Lower lobe of right lung (tissue), 2 donors: ENCODE measurements at regions not wholly inside any gene's neighbourhood (a gene's known extent, or its start where the extent isn't known, plus 50 kb on each side); places are given as distances from the start of the nearest gene placed in this dataset.

Source experiments
- ATAC-seq, 2 donors: fragments of 200-7000 bp; cut with Tn5 transposase; one replicate each; pipeline ENCODE4 v1.9.1; 2020 to 2022; ENCODE audit warnings: mild to moderate bottlenecking in 2 of 2, moderate library complexity in 2 of 2
- DNase-seq: peaks from one replicate; pipeline ENCODE4 v3.0.0-alpha.2; 2020
- H3K27ac ChIP-seq: fragments of 200-600 bp; one replicate; pipeline ENCODE4 v1.8.0; 2022
- H3K27me3 ChIP-seq: fragments of 200-600 bp; one replicate; pipeline ENCODE4 v1.8.0; 2022; ENCODE audit warnings: low read depth
- H3K36me3 ChIP-seq: fragments of 200-600 bp; one replicate; pipeline ENCODE4 v1.8.0; 2022; ENCODE audit warnings: mild to moderate bottlenecking
- H3K4me1 ChIP-seq: fragments of 200-600 bp; one replicate; pipeline ENCODE4 v1.8.0; 2022
- H3K4me3 ChIP-seq: fragments of 200-600 bp; one replicate; pipeline ENCODE4 v1.8.0; 2022; ENCODE audit warnings: mild to moderate bottlenecking
- H3K9me3 ChIP-seq: fragments of 200-600 bp; one replicate; pipeline ENCODE4 v1.8.0; 2022
- CTCF ChIP-seq: fragments of 200-600 bp; IDR thresholded peaks from one replicate; pipeline ENCODE4 v1.8.0; 2022; ENCODE audit warnings: antibody characterized with exemption, mild to moderate bottlenecking
- intact Hi-C: fragments of 100-400 bp; cut with DNase I; formaldehyde crosslinking; loops from one replicate; pipeline ENCODE4 v1.11.0; 2022
- donor health status: DM: no; HTN: yes; CAD: no; lungs with severe emphysema.

GRCh38 chr10:88113232-88113631, 249.8 kb downstream of the PTEN start:
- intact Hi-C loops: no loop called here

GRCh38 chr10:88113657-88114272, 250.3 kb downstream of the PTEN start:
- no peaks in the 10 kb centered on the region for H3K36me3 ChIP-seq
- intact Hi-C loops: no loop called here
- peaks cover 14% of the 10 kb centered on the region for H3K4me1 ChIP-seq
- H3K27me3 ChIP-seq: no peaks in the 10 kb centered on the region
- no peak overlapping the region for H3K27ac ChIP-seq
- ATAC-seq: peak in 1 of 2 donors; percentile 15
- no peak for TF ChIP-seq CTCF
- H3K9me3 ChIP-seq: no peaks in the 10 kb centered on the region
- H3K4me3 ChIP-seq: no peak overlapping the region
- no peak for DNase-seq

More at GRCh38 chr10:88113232-88113631, 249.8 kb downstream of the PTEN start:
- ATAC-seq (no peak), DNase-seq (no peak)
- Histone ChIP-seq H3K27ac (no peak overlapping the region), H3K4me3 (no peak overlapping the region), H3K4me1 (peaks cover 11% of the 10 kb centered on the region), H3K27me3 (no peaks in the 10 kb centered on the region), H3K36me3 (no peaks in the 10 kb centered on the region), H3K9me3 (no peaks in the 10 kb centered on the region)
- TF ChIP-seq CTCF: no peak

GRCh38 chr10:88114368-88114767, 250.9 kb downstream of the PTEN start:
- H3K27me3 ChIP-seq: no peaks in the 10 kb centered on the region
- DNase-seq (peak; percentile 60), ATAC-seq (peak; percentile 78 to 90)
- H3K4me3 ChIP-seq: no peak overlapping the region
- peaks cover 14% of the 10 kb centered on the region for H3K4me1 ChIP-seq
- H3K36me3 ChIP-seq: no peaks in the 10 kb centered on the region
- no peak overlapping the region for H3K27ac ChIP-seq
- intact Hi-C loops: no loop called here
- no peaks in the 10 kb centered on the region for H3K9me3 ChIP-seq
- peak; percentile 63 for TF ChIP-seq CTCF

- ATAC-seq: no peak
- no peaks in the 10 kb centered on the region for H3K9me3 ChIP-seq
- no peak for DNase-seq
- intact Hi-C loops: no loop called here
- H3K27me3 ChIP-seq: no peaks in the 10 kb centered on the region
- no peak for TF ChIP-seq CTCF
- no peak overlapping the region for H3K4me3 ChIP-seq
- peaks cover 17% of the 10 kb centered on the region for H3K4me1 ChIP-seq
- no peaks in the 10 kb centered on the region for H3K36me3 ChIP-seq
- H3K27ac ChIP-seq: no peak overlapping the region
Measured at GRCh38 chr10:88115407-88115806, 252.0 kb downstream of the PTEN start.

- H3K4me1 ChIP-seq: peaks cover 20% of the 10 kb centered on the region
- no peaks in the 10 kb centered on the region for H3K36me3 ChIP-seq
- no peaks in the 10 kb centered on the region for H3K9me3 ChIP-seq
- H3K4me3 ChIP-seq: no peak overlapping the region
- intact Hi-C loops: no loop called here
- no peaks in the 10 kb centered on the region for H3K27me3 ChIP-seq
- no peak for TF ChIP-seq CTCF
- ATAC-seq (no peak), DNase-seq (no peak)
- no peak overlapping the region for H3K27ac ChIP-seq
Measured at GRCh38 chr10:88115968-88116367, 252.5 kb downstream of the PTEN start.
